Neural cell (in vitro differentiated cells): ENCODE measurements at regions not wholly inside any gene's neighbourhood (a gene's known extent, or its start where the extent isn't known, plus 50 kb on each side); places are given as distances from the start of the nearest gene placed in this dataset.

Experiments used
- H2AFZ ChIP-seq: fragments of 200-600, 300-800 bp; sonication (generic), shearing (Covaris generic); 2 replicates; pipeline ENCODE4 v1.6.0; 2014; ENCODE audit warnings: low read depth, mild to moderate bottlenecking, antibody characterized with exemption, low read length, moderate library complexity
- H3F3A ChIP-seq: fragments of 200-600 bp; shearing (Covaris generic); 2 replicates; pipeline ENCODE4 v1.6.1; 2016; ENCODE audit warnings: mild to moderate bottlenecking, moderate library complexity, mixed read lengths, antibody characterized with exemption, low read length; ENCODE audit not compliant: insufficient read depth, poor library complexity, severe bottlenecking
- H3K27ac ChIP-seq: fragments of 200-600, 300-800 bp; sonication (generic), shearing (Covaris generic); 2 replicates; pipeline ENCODE4 v1.5.1; 2014; ENCODE audit warnings: mild to moderate bottlenecking, low read length, moderate library complexity
- H3K27me3 ChIP-seq: fragments of 300-800, 200-600 bp; sonication (generic), shearing (Covaris generic); 2 replicates; pipeline ENCODE4 v1.6.0; 2014; ENCODE audit warnings: mild to moderate bottlenecking, low read depth, low read length, moderate library complexity; ENCODE audit not compliant: insufficient read depth
- H3K36me3 ChIP-seq: fragments of 300-800, 200-600 bp; sonication (generic), shearing (Covaris generic); 2 replicates; pipeline ENCODE4 v1.5.1; 2014; ENCODE audit warnings: mild to moderate bottlenecking, antibody characterized with exemption, low read length, moderate library complexity; ENCODE audit not compliant: insufficient read depth
- H3K4me2 ChIP-seq: fragments of 300-800, 200-600 bp; sonication (generic), shearing (Covaris generic); 2 replicates; pipeline ENCODE4 v1.6.0; 2014; ENCODE audit warnings: mild to moderate bottlenecking, low read length
- H3K4me3 ChIP-seq: fragments of 300-800, 200-600 bp; sonication (generic), shearing (Covaris generic); 2 replicates; pipeline ENCODE4 v1.5.1; 2014; ENCODE audit warnings: mild to moderate bottlenecking, low read length, moderate library complexity
- H3K79me2 ChIP-seq: fragments of 200-600 bp; shearing (Covaris generic); replicated peaks from 2 replicates; pipeline ENCODE4 v1.6.0; 2014; ENCODE audit warnings: mild to moderate bottlenecking, low read length, moderate library complexity; ENCODE audit not compliant: insufficient read depth
- H3K9ac ChIP-seq: fragments of 300-800, 200-600 bp; sonication (generic), shearing (Covaris generic); 2 replicates; pipeline ENCODE4 v1.6.1; 2016; ENCODE audit warnings: mild to moderate bottlenecking, low read length, mixed read lengths
- H3K9me2 ChIP-seq: fragments of 200-600 bp; shearing (Covaris generic); 2 replicates; pipeline ENCODE4 v1.6.1; 2016; ENCODE audit warnings: mild to moderate bottlenecking, low read length, mixed read lengths; ENCODE audit not compliant: insufficient read depth
- H3K9me3 ChIP-seq: fragments of 200-600, 300-800 bp; sonication (generic), shearing (Covaris generic); 2 replicates; pipeline ENCODE4 v1.6.1; 2016; ENCODE audit warnings: mild to moderate bottlenecking, mixed run types, low read length, moderate library complexity, mixed read lengths
- H4K20me1 ChIP-seq: fragments of 200-600 bp; shearing (Covaris generic); 2 replicates; pipeline ENCODE4 v1.6.1; 2016; ENCODE audit warnings: mild to moderate bottlenecking, mixed run types; ENCODE audit not compliant: insufficient read depth
- CTCF ChIP-seq: fragments of 450-650 bp; IDR thresholded peaks from 2 replicates; pipeline ENCODE4 v1.5.1; 2014; ENCODE audit warnings: antibody characterized with exemption, mild to moderate bottlenecking, moderate library complexity; ENCODE audit not compliant: poor library complexity, severe bottlenecking
- EP300 ChIP-seq: fragments of 450-650 bp; conservative IDR thresholded peaks from 2 replicates; pipeline ENCODE4 v1.6.1; 2014; ENCODE audit warnings: antibody characterized with exemption, mild to moderate bottlenecking, moderate library complexity; ENCODE audit not compliant: poor library complexity, severe bottlenecking
- EZH2 ChIP-seq: fragments of 200-600, 300-800 bp; shearing (Covaris generic), sonication (generic); IDR thresholded peaks from 2 replicates; pipeline ENCODE4 v1.6.1; 2014; ENCODE audit warnings: antibody characterized with exemption, low read length, borderline replicate concordance, mild to moderate bottlenecking; ENCODE audit not compliant: insufficient read depth, poor library complexity, severe bottlenecking
- MXI1 ChIP-seq: fragments of 450-650 bp; conservative IDR thresholded peaks from 2 replicates; pipeline ENCODE4 v1.6.1; 2014; ENCODE audit warnings: antibody characterized with exemption, mild to moderate bottlenecking; ENCODE audit not compliant: poor library complexity, severe bottlenecking
- POLR2AphosphoS5 ChIP-seq: IDR thresholded peaks from 2 replicates; pipeline ENCODE4 v1.6.1; 2012
- RAD21 ChIP-seq: fragments of 450-650 bp; conservative IDR thresholded peaks from 2 replicates; pipeline ENCODE4 v1.6.1; 2014; ENCODE audit warnings: antibody characterized with exemption, mild to moderate bottlenecking, moderate library complexity
- REST ChIP-seq: IDR thresholded peaks from 2 replicates; pipeline ENCODE4 v1.6.1; 2012; ENCODE audit warnings: borderline replicate concordance
- SMC3 ChIP-seq: fragments of 450-650 bp; conservative IDR thresholded peaks from 2 replicates; pipeline ENCODE4 v1.6.1; 2014; ENCODE audit warnings: antibody characterized with exemption, mild to moderate bottlenecking, moderate library complexity; ENCODE audit not compliant: poor library complexity
- TAF1 ChIP-seq: IDR thresholded peaks from 2 replicates; pipeline ENCODE4 v1.6.1; 2012; ENCODE audit warnings: low read depth

GRCh38 chr11:86889001-86889341 lies 66.2 kb downstream of the FZD4 start:
- Histone ChIP-seq H3K9me2 (no peaks in the 10 kb centered on the region), H3K9ac (no peak overlapping the region), H3K4me3 (no peak overlapping the region), H3K27ac (no peak overlapping the region), H3K4me2 (no peak overlapping the region), H3K9me3 (no peaks in the 10 kb centered on the region), H2AFZ (no peak overlapping the region), H3F3A (no peaks in the 10 kb centered on the region), H3K36me3 (no peaks in the 10 kb centered on the region), H4K20me1 (no peaks in the 10 kb centered on the region), H3K27me3 (no peaks in the 10 kb centered on the region), H3K79me2 (no peaks in the 10 kb centered on the region)
- TF ChIP-seq REST (no peak), TAF1 (no peak), RAD21 (no peak), EP300 (no peak), POLR2AphosphoS5 (no peak), SMC3 (no peak), CTCF (no peak), MXI1 (no peak), EZH2 (no peak)

GRCh38 chr11:86891036-86891435 lies 64.2 kb downstream of the FZD4 start:
- Histone ChIP-seq H3K36me3 (no peaks in the 10 kb centered on the region), H3K9me3 (no peaks in the 10 kb centered on the region), H3K9ac (no peak overlapping the region), H3K79me2 (no peaks in the 10 kb centered on the region), H3F3A (no peaks in the 10 kb centered on the region), H4K20me1 (no peaks in the 10 kb centered on the region), H3K27me3 (no peaks in the 10 kb centered on the region), H3K27ac (no peak overlapping the region), H3K9me2 (no peaks in the 10 kb centered on the region), H3K4me2 (no peak overlapping the region), H2AFZ (no peak overlapping the region), H3K4me3 (no peak overlapping the region)
- TF ChIP-seq EZH2: no peak
- no peak for TF ChIP-seq CTCF
- TF ChIP-seq RAD21: no peak
- no peak for TF ChIP-seq TAF1
- TF ChIP-seq REST: no peak
- no peak for TF ChIP-seq MXI1
- TF ChIP-seq SMC3: no peak
- TF ChIP-seq POLR2AphosphoS5: no peak
- TF ChIP-seq EP300: no peak
